ENCODE measurements at regions not wholly inside any gene's neighbourhood (a gene's known extent, or its start where the extent isn't known, plus 50 kb on each side); places are given as distances from the start of the nearest gene placed in this dataset.

DNA sequence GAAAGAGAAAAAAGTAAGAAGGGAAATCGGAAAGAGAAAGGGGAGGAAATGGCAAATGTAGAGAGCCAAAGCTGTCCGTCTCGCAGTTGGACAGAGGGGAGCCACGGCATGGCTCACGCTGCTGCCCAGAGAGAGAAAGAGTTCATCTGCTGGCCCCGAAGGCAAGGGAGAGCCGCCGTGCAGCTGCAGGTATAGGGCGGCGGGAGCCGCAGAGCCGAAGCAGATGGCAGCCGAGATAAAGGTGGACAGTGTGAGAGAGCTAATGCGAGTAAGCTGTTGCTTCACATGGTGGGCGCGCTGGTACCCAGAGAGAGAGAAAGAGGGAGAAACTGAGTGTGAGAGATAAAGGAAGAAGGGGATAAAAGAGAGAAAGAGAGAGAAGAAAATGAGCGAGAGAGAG, 188.4 kb upstream of the PPP1R26 start:
- no peak for TF ChIP-seq POLR2AphosphoS5 (IDR thresholded peaks at IDR 0.05; ENCODE audit: low read depth, low read length)
- TF ChIP-seq, protein P1, sequence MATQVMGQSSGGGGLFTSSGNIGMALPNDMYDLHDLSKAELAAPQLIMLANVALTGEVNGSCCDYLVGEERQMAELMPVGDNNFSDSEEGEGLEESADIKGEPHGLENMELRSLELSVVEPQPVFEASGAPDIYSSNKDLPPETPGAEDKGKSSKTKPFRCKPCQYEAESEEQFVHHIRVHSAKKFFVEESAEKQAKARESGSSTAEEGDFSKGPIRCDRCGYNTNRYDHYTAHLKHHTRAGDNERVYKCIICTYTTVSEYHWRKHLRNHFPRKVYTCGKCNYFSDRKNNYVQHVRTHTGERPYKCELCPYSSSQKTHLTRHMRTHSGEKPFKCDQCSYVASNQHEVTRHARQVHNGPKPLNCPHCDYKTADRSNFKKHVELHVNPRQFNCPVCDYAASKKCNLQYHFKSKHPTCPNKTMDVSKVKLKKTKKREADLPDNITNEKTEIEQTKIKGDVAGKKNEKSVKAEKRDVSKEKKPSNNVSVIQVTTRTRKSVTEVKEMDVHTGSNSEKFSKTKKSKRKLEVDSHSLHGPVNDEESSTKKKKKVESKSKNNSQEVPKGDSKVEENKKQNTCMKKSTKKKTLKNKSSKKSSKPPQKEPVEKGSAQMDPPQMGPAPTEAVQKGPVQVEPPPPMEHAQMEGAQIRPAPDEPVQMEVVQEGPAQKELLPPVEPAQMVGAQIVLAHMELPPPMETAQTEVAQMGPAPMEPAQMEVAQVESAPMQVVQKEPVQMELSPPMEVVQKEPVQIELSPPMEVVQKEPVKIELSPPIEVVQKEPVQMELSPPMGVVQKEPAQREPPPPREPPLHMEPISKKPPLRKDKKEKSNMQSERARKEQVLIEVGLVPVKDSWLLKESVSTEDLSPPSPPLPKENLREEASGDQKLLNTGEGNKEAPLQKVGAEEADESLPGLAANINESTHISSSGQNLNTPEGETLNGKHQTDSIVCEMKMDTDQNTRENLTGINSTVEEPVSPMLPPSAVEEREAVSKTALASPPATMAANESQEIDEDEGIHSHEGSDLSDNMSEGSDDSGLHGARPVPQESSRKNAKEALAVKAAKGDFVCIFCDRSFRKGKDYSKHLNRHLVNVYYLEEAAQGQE (IDR thresholded peaks at IDR 0.05; ENCODE audit: insufficient read depth in 1 of 2, low read depth in 2 of 2, low read length in 1 of 2), result no peak
- TF ChIP-seq, protein P2, sequence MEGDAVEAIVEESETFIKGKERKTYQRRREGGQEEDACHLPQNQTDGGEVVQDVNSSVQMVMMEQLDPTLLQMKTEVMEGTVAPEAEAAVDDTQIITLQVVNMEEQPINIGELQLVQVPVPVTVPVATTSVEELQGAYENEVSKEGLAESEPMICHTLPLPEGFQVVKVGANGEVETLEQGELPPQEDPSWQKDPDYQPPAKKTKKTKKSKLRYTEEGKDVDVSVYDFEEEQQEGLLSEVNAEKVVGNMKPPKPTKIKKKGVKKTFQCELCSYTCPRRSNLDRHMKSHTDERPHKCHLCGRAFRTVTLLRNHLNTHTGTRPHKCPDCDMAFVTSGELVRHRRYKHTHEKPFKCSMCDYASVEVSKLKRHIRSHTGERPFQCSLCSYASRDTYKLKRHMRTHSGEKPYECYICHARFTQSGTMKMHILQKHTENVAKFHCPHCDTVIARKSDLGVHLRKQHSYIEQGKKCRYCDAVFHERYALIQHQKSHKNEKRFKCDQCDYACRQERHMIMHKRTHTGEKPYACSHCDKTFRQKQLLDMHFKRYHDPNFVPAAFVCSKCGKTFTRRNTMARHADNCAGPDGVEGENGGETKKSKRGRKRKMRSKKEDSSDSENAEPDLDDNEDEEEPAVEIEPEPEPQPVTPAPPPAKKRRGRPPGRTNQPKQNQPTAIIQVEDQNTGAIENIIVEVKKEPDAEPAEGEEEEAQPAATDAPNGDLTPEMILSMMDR (IDR thresholded peaks at IDR 0.05), result no peak
- TF ChIP-seq SIN3A (IDR thresholded peaks at IDR 0.05; ENCODE audit: borderline replicate concordance, insufficient read depth, low read depth, low read length), result no peak
